ENCODE measurements at regions not wholly inside any gene's neighbourhood (a gene's known extent, or its start where the extent isn't known, plus 50 kb on each side); places are given as distances from the start of the nearest gene placed in this dataset.

DNA sequence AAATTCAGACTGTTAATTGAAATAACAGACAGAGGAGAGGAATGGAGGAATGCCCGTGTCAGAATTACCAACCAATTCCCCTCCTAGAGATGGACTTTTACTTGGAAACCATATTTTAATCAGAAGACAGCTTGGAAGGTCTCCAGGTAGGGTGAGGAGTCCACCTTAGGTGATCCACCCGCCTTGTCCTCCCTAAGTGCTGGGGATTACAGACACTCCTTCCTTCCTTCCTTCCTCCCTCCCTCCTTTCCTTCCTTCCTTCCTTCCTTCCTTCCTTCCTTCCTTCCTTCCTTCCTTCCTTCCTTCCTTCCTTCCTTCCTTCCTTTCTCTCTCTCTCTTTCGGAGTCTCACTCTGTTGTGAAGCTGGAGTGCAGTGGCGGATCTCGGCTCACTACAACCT lies 328.0 kb downstream of the RAPGEF2 start:
- Histone ChIP-seq H3K36me3 (no peaks in the 10 kb centered on the region), H3K27me3 (no peaks in the 10 kb centered on the region), H3K4me1 (peaks cover 0 to 6% (median 0%) of the 10 kb centered on the region in 4 donors), H3K9me3 (no peaks in the 10 kb centered on the region), H3K4me3 (no peak overlapping the region), H3K27ac (no peak overlapping the region)
- TF ChIP-seq EP300 (IDR thresholded peaks at IDR 0.05) (no peak), POLR2A (IDR thresholded peaks at IDR 0.05) (no peak), POLR2AphosphoS5 (IDR thresholded peaks at IDR 0.05) (no peak)
- TF ChIP-seq, protein P1, sequence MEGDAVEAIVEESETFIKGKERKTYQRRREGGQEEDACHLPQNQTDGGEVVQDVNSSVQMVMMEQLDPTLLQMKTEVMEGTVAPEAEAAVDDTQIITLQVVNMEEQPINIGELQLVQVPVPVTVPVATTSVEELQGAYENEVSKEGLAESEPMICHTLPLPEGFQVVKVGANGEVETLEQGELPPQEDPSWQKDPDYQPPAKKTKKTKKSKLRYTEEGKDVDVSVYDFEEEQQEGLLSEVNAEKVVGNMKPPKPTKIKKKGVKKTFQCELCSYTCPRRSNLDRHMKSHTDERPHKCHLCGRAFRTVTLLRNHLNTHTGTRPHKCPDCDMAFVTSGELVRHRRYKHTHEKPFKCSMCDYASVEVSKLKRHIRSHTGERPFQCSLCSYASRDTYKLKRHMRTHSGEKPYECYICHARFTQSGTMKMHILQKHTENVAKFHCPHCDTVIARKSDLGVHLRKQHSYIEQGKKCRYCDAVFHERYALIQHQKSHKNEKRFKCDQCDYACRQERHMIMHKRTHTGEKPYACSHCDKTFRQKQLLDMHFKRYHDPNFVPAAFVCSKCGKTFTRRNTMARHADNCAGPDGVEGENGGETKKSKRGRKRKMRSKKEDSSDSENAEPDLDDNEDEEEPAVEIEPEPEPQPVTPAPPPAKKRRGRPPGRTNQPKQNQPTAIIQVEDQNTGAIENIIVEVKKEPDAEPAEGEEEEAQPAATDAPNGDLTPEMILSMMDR (IDR thresholded peaks at IDR 0.05), result no peak
- DNase-seq, result no peak
- WGBS, 2 donors, result 87 to 90% methylated on average over 5 of the region's 5 CpGs
- no peak for ATAC-seq (ENCODE audit: low FRiP score in 2 of 2)

DNA sequence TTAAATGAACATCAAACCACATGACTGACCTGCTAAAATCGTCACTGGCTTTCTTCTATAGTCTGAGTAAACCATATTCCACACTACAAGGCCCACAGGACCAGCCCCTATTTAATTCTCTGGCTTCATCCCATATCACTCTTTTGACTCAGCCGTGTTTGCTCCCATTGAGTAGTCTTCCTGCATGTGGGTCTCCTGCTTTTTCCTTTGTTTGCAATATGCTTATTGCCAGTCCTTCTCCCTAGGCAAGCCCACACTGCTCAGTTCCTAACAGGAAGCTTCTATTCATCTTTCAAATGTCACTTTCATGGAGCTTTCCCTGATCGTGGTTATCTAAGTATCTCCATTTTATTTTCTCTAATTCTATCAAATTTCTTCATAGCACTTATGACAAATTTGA lies 329.6 kb downstream of the RAPGEF2 start:
- no peaks in the 10 kb centered on the region for H3K36me3 ChIP-seq
- DNase-seq, result no peak
- peaks cover 0 to 6% (median 0%) of the 10 kb centered on the region in 4 donors for H3K4me1 ChIP-seq
- H3K27ac ChIP-seq, result no peak overlapping the region
- no peak overlapping the region for H3K4me3 ChIP-seq
- no peak for TF ChIP-seq EP300 (IDR thresholded peaks at IDR 0.05)
- TF ChIP-seq, protein P1 (IDR thresholded peaks at IDR 0.05), result no peak
- no peak for TF ChIP-seq POLR2AphosphoS5 (IDR thresholded peaks at IDR 0.05)
- no peak for TF ChIP-seq POLR2A (IDR thresholded peaks at IDR 0.05)
- H3K27me3 ChIP-seq, result no peaks in the 10 kb centered on the region
- no peaks in the 10 kb centered on the region for H3K9me3 ChIP-seq
- 46% methylated on average over 3 of the region's 3 CpGs for WGBS, 2 donors
- ATAC-seq (ENCODE audit: low FRiP score in 2 of 2), result no peak

DNA sequence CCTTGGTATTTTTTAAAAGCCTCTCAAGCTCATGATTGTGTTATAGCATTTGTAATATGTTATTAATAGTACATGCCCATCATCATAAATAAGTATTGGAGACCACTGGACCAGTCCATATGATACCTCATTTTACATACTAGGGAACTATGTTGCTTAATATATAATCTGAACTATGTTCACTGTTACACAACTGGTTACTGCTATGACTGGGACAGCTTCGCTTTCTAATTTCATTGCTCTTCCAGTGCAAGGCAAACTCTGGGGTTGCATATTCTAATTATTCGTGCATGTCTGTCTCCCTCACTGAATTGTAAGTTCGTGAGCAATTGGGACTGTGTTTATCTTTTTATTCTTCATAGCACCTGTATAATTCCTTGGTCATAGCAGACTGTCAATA lies 330.5 kb downstream of the RAPGEF2 start:
- no peaks in the 10 kb centered on the region for H3K36me3 ChIP-seq
- WGBS, 2 donors, result 78 to 80% methylated on average over 3 of the region's 3 CpGs
- ATAC-seq (ENCODE audit: low FRiP score in 2 of 2), result no peak
- H3K27ac ChIP-seq, result no peak overlapping the region
- no peaks in the 10 kb centered on the region for H3K27me3 ChIP-seq
- H3K4me3 ChIP-seq, result no peak overlapping the region
- H3K4me1 ChIP-seq, result peaks cover 0 to 6% (median 0%) of the 10 kb centered on the region in 4 donors
- no peaks in the 10 kb centered on the region for H3K9me3 ChIP-seq
- TF ChIP-seq, protein P1 (IDR thresholded peaks at IDR 0.05), result no peak
- TF ChIP-seq EP300 (IDR thresholded peaks at IDR 0.05) (no peak), POLR2AphosphoS5 (IDR thresholded peaks at IDR 0.05) (no peak), POLR2A (IDR thresholded peaks at IDR 0.05) (no peak)
- no peak for DNase-seq

DNA sequence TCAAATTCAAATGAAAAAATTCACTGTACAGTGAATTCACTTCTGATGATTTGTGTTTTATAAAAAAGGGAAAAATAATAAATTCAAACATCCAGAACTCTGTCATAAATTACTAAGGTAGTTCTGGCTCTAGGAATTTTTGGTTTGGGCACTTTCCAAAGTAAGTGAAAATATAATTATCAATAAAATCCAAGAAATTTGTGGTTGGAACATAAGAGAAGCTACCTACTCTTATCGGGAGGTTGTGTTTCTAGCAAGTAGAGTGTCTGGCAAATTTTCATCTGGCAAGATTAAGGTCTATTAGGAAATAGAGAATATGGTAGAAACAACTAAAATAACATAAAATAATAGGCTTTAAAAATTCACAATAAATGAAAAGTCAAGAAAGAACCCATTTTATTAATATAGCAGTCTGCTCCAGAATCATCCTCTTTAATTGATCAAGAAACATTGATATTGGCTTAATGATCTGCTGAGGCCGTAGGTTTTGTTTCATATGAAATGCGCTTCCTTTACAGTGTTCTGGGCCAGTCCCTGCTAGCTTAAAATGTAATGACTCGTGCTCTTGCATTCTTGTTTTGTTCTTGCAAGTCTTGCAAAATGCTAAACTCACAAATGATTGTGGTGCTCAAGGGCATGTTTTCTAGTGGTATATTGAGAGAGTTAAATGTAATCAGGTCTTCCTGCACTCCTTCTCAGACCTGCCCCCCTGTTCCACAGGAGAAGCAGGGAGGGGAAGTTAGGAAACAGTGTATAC lies 331.4 kb downstream of the RAPGEF2 start:
- no peaks in the 10 kb centered on the region for H3K27me3 ChIP-seq
- H3K9me3 ChIP-seq, result no peaks in the 10 kb centered on the region
- peaks cover 0 to 2% (median 0%) of the 10 kb centered on the region in 4 donors for H3K4me1 ChIP-seq
- H3K27ac ChIP-seq, result no peak overlapping the region
- ATAC-seq (ENCODE audit: low FRiP score in 2 of 2) (no peak), DNase-seq (no peak)
- no peaks in the 10 kb centered on the region for H3K36me3 ChIP-seq
- no peak overlapping the region for H3K4me3 ChIP-seq
- TF ChIP-seq EP300 (IDR thresholded peaks at IDR 0.05) (no peak), POLR2A (IDR thresholded peaks at IDR 0.05) (no peak), POLR2AphosphoS5 (IDR thresholded peaks at IDR 0.05) (no peak)
- TF ChIP-seq, protein P1 (IDR thresholded peaks at IDR 0.05), result no peak
- 70 to 72% methylated on average over 4 of the region's 4 CpGs for WGBS, 2 donors

DNA sequence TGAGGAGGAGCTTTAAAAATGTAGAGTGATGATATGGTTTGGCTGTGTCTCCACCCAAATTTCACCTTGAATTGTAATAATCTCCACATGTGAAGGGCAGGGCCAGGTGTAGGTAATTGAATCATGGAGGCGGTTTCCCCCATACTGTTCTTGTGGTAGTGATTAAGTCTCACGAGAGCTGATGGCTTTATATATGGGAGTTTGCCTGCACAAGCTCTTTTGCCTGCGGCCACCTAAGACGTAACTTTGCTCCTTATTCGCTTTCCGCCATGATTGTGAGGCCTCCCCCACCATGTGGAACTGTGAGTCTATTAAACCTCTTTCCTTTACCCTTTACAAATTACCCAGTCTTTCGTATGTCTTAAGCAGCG lies 332.0 kb downstream of the RAPGEF2 start:
- no peak for DNase-seq
- Histone ChIP-seq H3K4me3 (no peak overlapping the region), H3K27me3 (no peaks in the 10 kb centered on the region), H3K27ac (no peak overlapping the region), H3K9me3 (no peaks in the 10 kb centered on the region), H3K36me3 (no peaks in the 10 kb centered on the region), H3K4me1 (no peaks in the 10 kb centered on the region)
- no peak for ATAC-seq (ENCODE audit: low FRiP score in 2 of 2)
- TF ChIP-seq, protein P1 (IDR thresholded peaks at IDR 0.05), result no peak
- TF ChIP-seq POLR2A (IDR thresholded peaks at IDR 0.05) (no peak), POLR2AphosphoS5 (IDR thresholded peaks at IDR 0.05) (no peak), EP300 (IDR thresholded peaks at IDR 0.05) (no peak)
- WGBS, 2 donors, result 88 to 91% methylated on average over 8 of the region's 8 CpGs

Measured in upper lobe of left lung (tissue), 6 donors.